ENCODE measurements at regions not wholly inside any gene's neighbourhood (a gene's known extent, or its start where the extent isn't known, plus 50 kb on each side); places are given as distances from the start of the nearest gene placed in this dataset.
A peak's percentile ranks its signal among the peaks of the same experiment; 100 is the strongest.
"Not testable (repeated sequence)": the region's sequence is repeated elsewhere in the genome, so short reads cannot be mapped to it uniquely, and the experiment has no call there.

- CTCF ChIA-PET, result interaction anchor here (1.4 kb wide), 1 partner anchor 11 kb away, joined by 3 read pairs; no protein-coding TSS in a partner anchor
- POLR2A ChIA-PET, result no interaction called here
- Histone ChIP-seq H3K4me1 (ENCODE audit: control extremely low read depth in 1 of 4, control insufficient read depth in 4 of 4, insufficient read depth in 4 of 4, low read length in 3 of 4) (peaks cover 0 to 9% (median 3%) of the 10 kb centered on the region in 4 experiments), H3K9me3 (ENCODE audit: control extremely low read depth in 1 of 5, control insufficient read depth in 4 of 5, insufficient read depth in 2 of 5, low read depth in 1 of 5, low read length in 4 of 5) (peaks cover 0 to 2% (median 0%) of the 10 kb centered on the region in 5 experiments), H3K27ac (ENCODE audit: insufficient read depth in 1 of 2, low read depth in 1 of 2, low read length in 2 of 2, poor library complexity in 1 of 2, severe bottlenecking in 2 of 2) (peak overlapping the region in 1 of 2 experiments; percentile 45), H3K4me3 (ENCODE audit: control insufficient read depth in 1 of 7, extremely low read depth in 1 of 7, insufficient read depth in 4 of 7, low read depth in 2 of 7, low read length in 6 of 7) (peak overlapping the region in 4 of 7 experiments; percentile 2 to 69 (median 52)), H3K27me3 (replicated peaks in 2 of 5; ENCODE audit: control insufficient read depth in 4 of 5, insufficient read depth in 5 of 5, low read length in 4 of 5) (no peaks in the 10 kb centered on the region), H3K36me3 (ENCODE audit: control insufficient read depth in 4 of 4, insufficient read depth in 4 of 4, low read length in 3 of 4) (no peaks in the 10 kb centered on the region)
- DNase-seq, result peak; percentile 75 to 94 (median 92)
- WGBS (ENCODE audit: insufficient coverage), result 6% methylated on average over 9 of the region's 11 CpGs
These were observed 1330.7 kb upstream of the TMEM132C start for GRCh38 chr12:126936181-126936851.

GRCh38 chr12:126937431-126937830 is 1329.5 kb upstream of the TMEM132C start:
- no peak for DNase-seq
- ChIA-PET POLR2A (no interaction called here), CTCF (no interaction called here)
- H3K4me3 ChIP-seq (ENCODE audit: control insufficient read depth in 1 of 7, extremely low read depth in 1 of 7, insufficient read depth in 4 of 7, low read depth in 2 of 7, low read length in 6 of 7), result no peak overlapping the region
- peaks cover 0 to 9% (median 3%) of the 10 kb centered on the region in 4 experiments for H3K4me1 ChIP-seq (ENCODE audit: control extremely low read depth in 1 of 4, control insufficient read depth in 4 of 4, insufficient read depth in 4 of 4, low read length in 3 of 4)
- WGBS (ENCODE audit: insufficient coverage), result 83% methylated on average over 1 of the region's 1 CpG
- H3K9me3 ChIP-seq (ENCODE audit: control extremely low read depth in 1 of 5, control insufficient read depth in 4 of 5, insufficient read depth in 2 of 5, low read depth in 1 of 5, low read length in 4 of 5), result peaks cover 0 to 6% (median 0%) of the 10 kb centered on the region in 5 experiments
- no peaks in the 10 kb centered on the region for H3K36me3 ChIP-seq (ENCODE audit: control insufficient read depth in 4 of 4, insufficient read depth in 4 of 4, low read length in 3 of 4)
- no peaks in the 10 kb centered on the region for H3K27me3 ChIP-seq (replicated peaks in 2 of 5; ENCODE audit: control insufficient read depth in 4 of 5, insufficient read depth in 5 of 5, low read length in 4 of 5)
- no peak overlapping the region for H3K27ac ChIP-seq (ENCODE audit: insufficient read depth in 1 of 2, low read depth in 1 of 2, low read length in 2 of 2, poor library complexity in 1 of 2, severe bottlenecking in 2 of 2)

GRCh38 chr12:126944684-126945083 is 1322.3 kb upstream of the TMEM132C start:
- Histone ChIP-seq H3K4me3 (ENCODE audit: control insufficient read depth in 1 of 7, extremely low read depth in 1 of 7, insufficient read depth in 4 of 7, low read depth in 2 of 7, low read length in 6 of 7) (no peak overlapping the region), H3K4me1 (ENCODE audit: control extremely low read depth in 1 of 4, control insufficient read depth in 4 of 4, insufficient read depth in 4 of 4, low read length in 3 of 4) (no peaks in the 10 kb centered on the region), H3K27me3 (replicated peaks in 2 of 5; ENCODE audit: control insufficient read depth in 4 of 5, insufficient read depth in 5 of 5, low read length in 4 of 5) (no peaks in the 10 kb centered on the region), H3K36me3 (ENCODE audit: control insufficient read depth in 4 of 4, insufficient read depth in 4 of 4, low read length in 3 of 4) (no peaks in the 10 kb centered on the region), H3K9me3 (ENCODE audit: control extremely low read depth in 1 of 5, control insufficient read depth in 4 of 5, insufficient read depth in 2 of 5, low read depth in 1 of 5, low read length in 4 of 5) (peaks cover 0 to 8% (median 0%) of the 10 kb centered on the region in 5 experiments), H3K27ac (ENCODE audit: insufficient read depth in 1 of 2, low read depth in 1 of 2, low read length in 2 of 2, poor library complexity in 1 of 2, severe bottlenecking in 2 of 2) (no peak overlapping the region)
- whole genome bisulfite sequencing (ENCODE audit: insufficient coverage), result 97% methylated on average over 4 of the region's 6 CpGs
- POLR2A ChIA-PET, result no interaction called here
- CTCF ChIA-PET, result no interaction called here
- peak in 2 of 3 donors; percentile 27 to 29 for DNase-seq

GRCh38 chr12:126946958-126947357 is 1320.0 kb upstream of the TMEM132C start:
- WGBS (ENCODE audit: insufficient coverage), result 97% methylated on average over 4 of the region's 7 CpGs
- H3K4me1 ChIP-seq (ENCODE audit: control extremely low read depth in 1 of 4, control insufficient read depth in 4 of 4, insufficient read depth in 4 of 4, low read length in 3 of 4); H3K36me3 ChIP-seq (ENCODE audit: control insufficient read depth in 4 of 4, insufficient read depth in 4 of 4, low read length in 3 of 4); H3K4me3 ChIP-seq (ENCODE audit: control insufficient read depth in 1 of 7, extremely low read depth in 1 of 7, insufficient read depth in 4 of 7, low read depth in 2 of 7, low read length in 6 of 7); CTCF ChIA-PET; H3K27me3 ChIP-seq (replicated peaks in 2 of 5; ENCODE audit: control insufficient read depth in 4 of 5, insufficient read depth in 5 of 5, low read length in 4 of 5); H3K9me3 ChIP-seq (ENCODE audit: control extremely low read depth in 1 of 5, control insufficient read depth in 4 of 5, insufficient read depth in 2 of 5, low read depth in 1 of 5, low read length in 4 of 5); DNase-seq; H3K27ac ChIP-seq (ENCODE audit: insufficient read depth in 1 of 2, low read depth in 1 of 2, low read length in 2 of 2, poor library complexity in 1 of 2, severe bottlenecking in 2 of 2); POLR2A ChIA-PET: not testable (repeated sequence)

GRCh38 chr12:126949558-126949957 is 1317.4 kb upstream of the TMEM132C start:
- no peaks in the 10 kb centered on the region for H3K9me3 ChIP-seq (ENCODE audit: control extremely low read depth in 1 of 5, control insufficient read depth in 4 of 5, insufficient read depth in 2 of 5, low read depth in 1 of 5, low read length in 4 of 5)
- ChIA-PET CTCF (no interaction called here), POLR2A (no interaction called here)
- no peaks in the 10 kb centered on the region for H3K27me3 ChIP-seq (replicated peaks in 2 of 5; ENCODE audit: control insufficient read depth in 4 of 5, insufficient read depth in 5 of 5, low read length in 4 of 5)
- H3K36me3 ChIP-seq (ENCODE audit: control insufficient read depth in 4 of 4, insufficient read depth in 4 of 4, low read length in 3 of 4), result no peaks in the 10 kb centered on the region
- DNase-seq, result no peak
- no peaks in the 10 kb centered on the region for H3K4me1 ChIP-seq (ENCODE audit: control extremely low read depth in 1 of 4, control insufficient read depth in 4 of 4, insufficient read depth in 4 of 4, low read length in 3 of 4)
- no peak overlapping the region for H3K27ac ChIP-seq (ENCODE audit: insufficient read depth in 1 of 2, low read depth in 1 of 2, low read length in 2 of 2, poor library complexity in 1 of 2, severe bottlenecking in 2 of 2)
- H3K4me3 ChIP-seq (ENCODE audit: control insufficient read depth in 1 of 7, extremely low read depth in 1 of 7, insufficient read depth in 4 of 7, low read depth in 2 of 7, low read length in 6 of 7), result no peak overlapping the region
- no CpG with 5 or more reads among the region's 1 CpG for WGBS (ENCODE audit: insufficient coverage)

- H3K4me3 ChIP-seq (ENCODE audit: control insufficient read depth in 1 of 7, extremely low read depth in 1 of 7, insufficient read depth in 4 of 7, low read depth in 2 of 7, low read length in 6 of 7), result no peak overlapping the region
- H3K36me3 ChIP-seq (ENCODE audit: control insufficient read depth in 4 of 4, insufficient read depth in 4 of 4, low read length in 3 of 4), result no peaks in the 10 kb centered on the region
- no peaks in the 10 kb centered on the region for H3K9me3 ChIP-seq (ENCODE audit: control extremely low read depth in 1 of 5, control insufficient read depth in 4 of 5, insufficient read depth in 2 of 5, low read depth in 1 of 5, low read length in 4 of 5)
- ChIA-PET POLR2A (no interaction called here), CTCF (no interaction called here)
- H3K4me1 ChIP-seq (ENCODE audit: control extremely low read depth in 1 of 4, control insufficient read depth in 4 of 4, insufficient read depth in 4 of 4, low read length in 3 of 4), result no peaks in the 10 kb centered on the region
- WGBS (ENCODE audit: insufficient coverage), result 94% methylated on average over 6 of the region's 6 CpGs
- DNase-seq, result no peak
- no peak overlapping the region for H3K27ac ChIP-seq (ENCODE audit: insufficient read depth in 1 of 2, low read depth in 1 of 2, low read length in 2 of 2, poor library complexity in 1 of 2, severe bottlenecking in 2 of 2)
- no peaks in the 10 kb centered on the region for H3K27me3 ChIP-seq (replicated peaks in 2 of 5; ENCODE audit: control insufficient read depth in 4 of 5, insufficient read depth in 5 of 5, low read length in 4 of 5)
These were observed 1316.7 kb upstream of the TMEM132C start for GRCh38 chr12:126950266-126950665.

- H3K27ac ChIP-seq (ENCODE audit: insufficient read depth in 1 of 2, low read depth in 1 of 2, low read length in 2 of 2, poor library complexity in 1 of 2, severe bottlenecking in 2 of 2), result no peak overlapping the region
- H3K4me1 ChIP-seq (ENCODE audit: control extremely low read depth in 1 of 4, control insufficient read depth in 4 of 4, insufficient read depth in 4 of 4, low read length in 3 of 4), result no peaks in the 10 kb centered on the region
- 53% methylated on average over 5 of the region's 8 CpGs for WGBS (ENCODE audit: insufficient coverage)
- POLR2A ChIA-PET, result no interaction called here
- H3K4me3 ChIP-seq (ENCODE audit: control insufficient read depth in 1 of 7, extremely low read depth in 1 of 7, insufficient read depth in 4 of 7, low read depth in 2 of 7, low read length in 6 of 7), result no peak overlapping the region
- H3K36me3 ChIP-seq (ENCODE audit: control insufficient read depth in 4 of 4, insufficient read depth in 4 of 4, low read length in 3 of 4), result no peaks in the 10 kb centered on the region
- no peak for DNase-seq
- H3K9me3 ChIP-seq (ENCODE audit: control extremely low read depth in 1 of 5, control insufficient read depth in 4 of 5, insufficient read depth in 2 of 5, low read depth in 1 of 5, low read length in 4 of 5), result no peaks in the 10 kb centered on the region
- CTCF ChIA-PET, result no interaction called here
- no peaks in the 10 kb centered on the region for H3K27me3 ChIP-seq (replicated peaks in 2 of 5; ENCODE audit: control insufficient read depth in 4 of 5, insufficient read depth in 5 of 5, low read length in 4 of 5)
These were observed 1314.6 kb upstream of the TMEM132C start for GRCh38 chr12:126952096-126953007.

Measured in common myeloid progenitor, CD34-positive (primary cell).